WERI-Rb-1 (cell line): ENCODE measurements at regions not wholly inside any gene's neighbourhood (a gene's known extent, or its start where the extent isn't known, plus 50 kb on each side); places are given as distances from the start of the nearest gene placed in this dataset.

Experiments
- DNase-seq: peaks from one replicate; pipeline ENCODE4 v3.0.0-alpha.2; 2020
- H3K27ac ChIP-seq: fragments of 250-450 bp; sonication (Bioruptor Pico); 2 replicates; pipeline ENCODE4 v1.5.1; 2020; ENCODE audit warnings: mild to moderate bottlenecking, moderate library complexity
- H3K27me3 ChIP-seq: fragments of 250-450 bp; sonication (Bioruptor Pico); 2 replicates; pipeline ENCODE4 v1.5.1; 2021; ENCODE audit warnings: mild to moderate bottlenecking, low read depth, moderate library complexity; ENCODE audit not compliant: insufficient read depth, severe bottlenecking
- H3K36me3 ChIP-seq: fragments of 250-450 bp; sonication (Bioruptor Pico); 2 replicates; pipeline ENCODE4 v1.5.1; 2020; ENCODE audit warnings: mild to moderate bottlenecking, moderate library complexity
- H3K4me3 ChIP-seq: 2 replicates; pipeline ENCODE4 v1.5.1; 2011; ENCODE audit warnings: low read depth, mild to moderate bottlenecking, control low read depth, low read length
- H3K9me3 ChIP-seq: fragments of 250-450 bp; sonication (Bioruptor Pico); 2 replicates; pipeline ENCODE4 v1.5.1; 2021; ENCODE audit warnings: mild to moderate bottlenecking, moderate library complexity; ENCODE audit not compliant: severe bottlenecking
- CTCF ChIP-seq: IDR thresholded peaks from 2 replicates; pipeline ENCODE4 v1.5.1; 2011; ENCODE audit warnings: low read depth, mild to moderate bottlenecking, control low read depth, inconsistent platforms, low read length

GRCh38 chr13:91032104-91032503, 315.4 kb upstream of the MIR17HG start:
- no peak for DNase-seq
- TF ChIP-seq CTCF, result no peak
- H3K4me3 ChIP-seq, result no peak overlapping the region
- H3K27ac ChIP-seq, result no peak overlapping the region
- H3K27me3 ChIP-seq, result no peaks in the 10 kb centered on the region
- no peaks in the 10 kb centered on the region for H3K9me3 ChIP-seq
- H3K36me3 ChIP-seq, result no peaks in the 10 kb centered on the region

- H3K9me3 ChIP-seq, result no peaks in the 10 kb centered on the region
- DNase-seq, result no peak
- no peaks in the 10 kb centered on the region for H3K27me3 ChIP-seq
- TF ChIP-seq CTCF, result no peak
- H3K36me3 ChIP-seq, result no peaks in the 10 kb centered on the region
- no peak overlapping the region for H3K27ac ChIP-seq
- no peak overlapping the region for H3K4me3 ChIP-seq
These were observed 310.6 kb upstream of the MIR17HG start for GRCh38 chr13:91036886-91037285.

GRCh38 chr13:91042870-91043269, 304.6 kb upstream of the MIR17HG start:
- TF ChIP-seq CTCF, result no peak
- Histone ChIP-seq H3K9me3 (no peaks in the 10 kb centered on the region), H3K27me3 (no peaks in the 10 kb centered on the region), H3K27ac (no peak overlapping the region), H3K4me3 (no peak overlapping the region), H3K36me3 (no peaks in the 10 kb centered on the region)
- no peak for DNase-seq

- H3K36me3 ChIP-seq, result no peaks in the 10 kb centered on the region
- no peak overlapping the region for H3K4me3 ChIP-seq
- peak; percentile 62 for TF ChIP-seq CTCF
- DNase-seq, result peak; percentile 30
- no peak overlapping the region for H3K27ac ChIP-seq
- H3K27me3 ChIP-seq, result no peaks in the 10 kb centered on the region
- H3K9me3 ChIP-seq, result no peaks in the 10 kb centered on the region
These were observed 302.0 kb upstream of the MIR17HG start for GRCh38 chr13:91045351-91046034.

- Histone ChIP-seq H3K27ac (no peak overlapping the region), H3K9me3 (no peaks in the 10 kb centered on the region), H3K36me3 (no peaks in the 10 kb centered on the region), H3K27me3 (no peaks in the 10 kb centered on the region), H3K4me3 (no peak overlapping the region)
- DNase-seq, result peak; percentile 37
- TF ChIP-seq CTCF, result peak; percentile 35; the same call in 1 of the 2 replicates
These were observed 300.7 kb upstream of the MIR17HG start for GRCh38 chr13:91046715-91047327.

GRCh38 chr13:91050970-91051369, 296.5 kb upstream of the MIR17HG start:
- no peaks in the 10 kb centered on the region for H3K9me3 ChIP-seq
- no peak overlapping the region for H3K4me3 ChIP-seq
- no peak for DNase-seq
- H3K27ac ChIP-seq, result no peak overlapping the region
- H3K36me3 ChIP-seq, result no peaks in the 10 kb centered on the region
- TF ChIP-seq CTCF, result no peak
- H3K27me3 ChIP-seq, result no peaks in the 10 kb centered on the region
